ENCODE measurements at regions not wholly inside any gene's neighbourhood (a gene's known extent, or its start where the extent isn't known, plus 50 kb on each side); places are given as distances from the start of the nearest gene placed in this dataset.

DNA sequence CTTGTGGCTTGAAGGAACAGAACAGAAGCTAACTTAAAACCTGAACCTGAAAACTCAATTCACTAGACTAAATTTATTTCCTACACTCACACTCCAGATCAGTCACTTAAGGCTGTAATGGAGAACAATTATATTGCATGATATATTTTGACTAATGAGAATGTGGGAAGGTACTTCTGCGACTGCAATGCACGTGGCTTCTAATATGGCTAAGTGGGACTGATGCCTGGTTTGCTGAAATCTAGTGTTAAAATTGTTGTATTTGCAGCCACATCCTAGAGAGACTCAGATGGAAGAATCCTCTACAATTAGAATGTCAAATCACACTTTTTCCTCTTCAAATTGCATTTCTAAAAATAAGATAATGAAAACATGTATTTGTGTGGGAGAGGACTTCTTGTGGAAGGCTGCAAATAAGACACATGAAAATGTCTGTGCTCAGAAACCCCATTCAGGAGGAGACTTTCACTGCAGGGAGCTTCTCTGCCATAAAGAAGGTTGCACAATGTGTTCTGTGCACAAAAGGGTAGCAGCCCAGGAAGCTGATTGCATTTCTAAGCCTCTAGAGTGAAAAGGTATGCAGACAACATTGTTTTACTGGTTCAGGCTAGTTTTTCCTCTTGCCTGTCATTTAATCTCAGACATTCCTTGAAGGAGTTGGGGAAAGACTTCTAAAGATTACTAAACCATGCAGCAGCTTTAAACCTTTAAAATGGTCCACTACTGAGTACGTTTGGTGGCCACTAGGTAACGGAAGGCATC lies 224.3 kb downstream of the NEDD1 start:
- intact Hi-C loops (cut with micrococcal nuclease): no loop called here
- H3K9me3 Mint-ChIP-seq: no peaks in the 10 kb centered on the region
- no peak overlapping the region for H3K4me3 Mint-ChIP-seq
- peaks cover 2% of the 10 kb centered on the region for H3K27me3 Mint-ChIP-seq
- DNase-seq: no peak
- no peak overlapping the region for H3K27ac Mint-ChIP-seq
- no peaks in the 10 kb centered on the region for H3K4me1 Mint-ChIP-seq
- no peaks in the 10 kb centered on the region for H3K36me3 Mint-ChIP-seq (ENCODE audit: low read depth)

DNA sequence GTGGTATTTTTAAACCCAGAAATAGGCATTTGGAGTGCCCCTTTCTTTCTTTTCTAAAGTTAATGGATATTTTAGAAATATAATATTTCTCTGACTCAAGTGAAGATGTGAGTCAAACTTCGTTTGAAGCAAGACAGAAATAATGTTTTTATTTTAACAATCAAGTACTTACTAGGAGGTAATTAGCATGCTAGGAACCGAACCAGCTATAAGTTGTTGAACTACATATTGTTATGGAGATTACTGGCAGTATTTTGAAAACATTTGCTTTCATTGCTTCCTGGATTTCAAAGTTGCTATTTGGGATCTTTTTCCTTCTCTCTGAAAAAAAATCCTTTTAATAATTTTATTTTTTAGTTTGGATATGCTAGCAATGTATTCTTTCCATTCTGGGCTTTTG lies 225.2 kb downstream of the NEDD1 start:
- no peaks in the 10 kb centered on the region for H3K4me1 Mint-ChIP-seq
- peaks cover 2% of the 10 kb centered on the region for H3K27me3 Mint-ChIP-seq
- H3K36me3 Mint-ChIP-seq (ENCODE audit: low read depth): no peaks in the 10 kb centered on the region
- DNase-seq: no peak
- H3K4me3 Mint-ChIP-seq: no peak overlapping the region
- intact Hi-C loops (cut with micrococcal nuclease): no loop called here
- no peaks in the 10 kb centered on the region for H3K9me3 Mint-ChIP-seq
- H3K27ac Mint-ChIP-seq: no peak overlapping the region

DNA sequence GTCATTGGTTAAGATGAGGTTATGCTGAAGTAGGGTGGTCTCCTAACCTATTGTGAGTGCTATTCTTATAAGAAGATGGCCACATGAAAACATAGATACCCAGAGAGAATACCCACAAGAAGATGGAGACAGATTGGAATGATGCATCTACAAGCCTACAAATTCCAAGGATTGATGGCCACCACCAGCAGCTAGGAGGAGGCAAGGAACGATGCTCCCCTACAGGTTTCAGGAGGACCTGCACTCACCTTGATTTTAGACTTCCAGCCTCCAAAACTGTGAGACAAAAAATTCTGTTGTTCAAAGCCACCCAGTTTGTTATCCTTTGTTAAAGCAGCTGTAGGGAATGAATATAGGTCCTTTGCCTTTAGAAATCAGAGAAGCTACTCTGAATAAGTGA lies 227.4 kb downstream of the NEDD1 start:
- no peak overlapping the region for H3K27ac Mint-ChIP-seq
- intact Hi-C loops (cut with micrococcal nuclease): no loop called here
- H3K4me1 Mint-ChIP-seq: no peaks in the 10 kb centered on the region
- H3K4me3 Mint-ChIP-seq: no peak overlapping the region
- H3K9me3 Mint-ChIP-seq: no peaks in the 10 kb centered on the region
- peaks cover 2% of the 10 kb centered on the region for H3K27me3 Mint-ChIP-seq
- no peak for DNase-seq
- no peaks in the 10 kb centered on the region for H3K36me3 Mint-ChIP-seq (ENCODE audit: low read depth)

- Mint-ChIP-seq H3K4me1 (no peaks in the 10 kb centered on the region), H3K27ac (no peak overlapping the region), H3K27me3 (no peaks in the 10 kb centered on the region), H3K4me3 (no peak overlapping the region), H3K36me3 (ENCODE audit: low read depth) (no peaks in the 10 kb centered on the region), H3K9me3 (no peaks in the 10 kb centered on the region)
- intact Hi-C loops (cut with micrococcal nuclease): no loop called here
- no peak for DNase-seq
Observed at GRCh38 chr12:97140355-97140754, 233.3 kb downstream of the NEDD1 start.

DNA sequence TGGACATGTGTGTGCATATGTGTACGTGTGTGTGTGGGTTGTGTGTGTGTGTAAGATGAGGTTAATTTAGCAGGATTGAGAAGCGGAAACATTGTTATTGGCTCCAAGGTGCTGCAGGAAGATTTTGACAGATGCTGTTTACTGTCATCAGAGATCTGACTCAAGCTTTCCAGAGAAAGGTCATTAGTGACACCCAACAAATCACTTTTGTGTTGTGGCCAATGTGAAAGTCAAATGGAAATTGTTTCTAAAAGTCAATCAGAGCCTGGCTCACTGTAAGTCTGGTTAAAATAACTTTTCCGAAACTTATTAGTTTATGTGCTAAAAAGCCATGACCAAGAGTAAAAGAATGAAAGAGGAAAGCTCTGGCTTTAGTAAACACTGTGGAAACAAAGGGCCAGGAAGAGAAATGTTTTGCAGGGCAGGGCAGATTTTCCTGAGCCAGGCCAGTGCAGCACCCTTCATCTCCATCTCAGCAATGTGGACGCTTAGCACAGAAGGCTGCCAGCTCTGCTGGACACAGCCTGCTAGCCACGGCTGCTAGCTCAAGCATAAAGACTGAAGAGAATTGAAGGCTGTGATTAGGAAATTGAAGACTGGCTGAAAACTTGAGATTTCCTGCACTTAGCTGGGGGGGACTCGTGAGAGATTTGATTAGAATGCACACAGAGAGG lies 235.8 kb downstream of the NEDD1 start:
- Mint-ChIP-seq H3K9me3 (no peaks in the 10 kb centered on the region), H3K27ac (no peak overlapping the region), H3K27me3 (no peaks in the 10 kb centered on the region), H3K36me3 (ENCODE audit: low read depth) (no peaks in the 10 kb centered on the region), H3K4me1 (no peaks in the 10 kb centered on the region), H3K4me3 (no peak overlapping the region)
- no peak for DNase-seq
- intact Hi-C loops (cut with micrococcal nuclease): no loop called here

GRCh38 chr12:97148941-97149559 lies 242.0 kb downstream of the NEDD1 start:
- H3K9me3 Mint-ChIP-seq: no peaks in the 10 kb centered on the region
- peaks cover 2% of the 10 kb centered on the region for H3K27me3 Mint-ChIP-seq

GRCh38 chr12:97151481-97151880 lies 244.4 kb downstream of the NEDD1 start:
- intact Hi-C loops (cut with micrococcal nuclease): no loop called here
- H3K4me1 Mint-ChIP-seq: peaks cover 3% of the 10 kb centered on the region
- no peaks in the 10 kb centered on the region for H3K9me3 Mint-ChIP-seq
- no peaks in the 10 kb centered on the region for H3K36me3 Mint-ChIP-seq (ENCODE audit: low read depth)
- H3K4me3 Mint-ChIP-seq: no peak overlapping the region
- no peak overlapping the region for H3K27ac Mint-ChIP-seq
- DNase-seq: no peak
- H3K27me3 Mint-ChIP-seq: peaks cover 2% of the 10 kb centered on the region

More at GRCh38 chr12:97148941-97149559, 242.0 kb downstream of the NEDD1 start:
- Mint-ChIP-seq H3K36me3 (ENCODE audit: low read depth) (no peaks in the 10 kb centered on the region), H3K27ac (no peak overlapping the region), H3K4me3 (no peak overlapping the region), H3K4me1 (peaks cover 3% of the 10 kb centered on the region)
- DNase-seq: peak; percentile 84
- intact Hi-C loops (cut with micrococcal nuclease): loop anchor here (1.0 to 5.0 kb wide), 2 partner anchors 158 to 1248 kb away; no protein-coding TSS in a partner anchor

DNA sequence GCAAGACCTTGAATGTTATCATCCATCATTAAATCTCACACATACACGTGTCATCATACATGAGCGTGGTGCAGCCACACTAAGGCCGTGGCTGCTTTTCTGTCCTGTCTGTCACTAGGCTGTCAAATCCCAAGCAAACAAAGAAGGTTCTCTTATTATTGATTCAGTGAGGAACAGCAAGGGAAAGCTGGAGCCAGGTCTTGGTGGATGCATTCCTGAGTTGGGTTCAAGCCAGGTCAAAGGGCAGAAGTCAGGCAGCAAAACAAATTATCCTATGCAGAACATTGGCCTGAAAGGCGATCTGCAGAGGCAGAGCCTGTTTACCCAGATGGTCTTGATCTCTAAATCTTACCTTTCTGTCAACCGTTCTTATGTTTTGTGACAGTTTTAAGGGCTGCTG lies 252.3 kb downstream of the NEDD1 start:
- no peak for DNase-seq
- Mint-ChIP-seq H3K4me3 (no peak overlapping the region), H3K9me3 (no peaks in the 10 kb centered on the region), H3K27me3 (no peaks in the 10 kb centered on the region), H3K4me1 (no peaks in the 10 kb centered on the region), H3K27ac (no peak overlapping the region), H3K36me3 (ENCODE audit: low read depth) (no peaks in the 10 kb centered on the region)
- intact Hi-C loops (cut with micrococcal nuclease): no loop called here

- DNase-seq: no peak
- no peaks in the 10 kb centered on the region for H3K4me1 Mint-ChIP-seq
- H3K4me3 Mint-ChIP-seq: no peak overlapping the region
- intact Hi-C loops (cut with micrococcal nuclease): no loop called here
- H3K27ac Mint-ChIP-seq: no peak overlapping the region
- no peaks in the 10 kb centered on the region for H3K9me3 Mint-ChIP-seq
- H3K27me3 Mint-ChIP-seq: no peaks in the 10 kb centered on the region
- H3K36me3 Mint-ChIP-seq (ENCODE audit: low read depth): no peaks in the 10 kb centered on the region
Observed at GRCh38 chr12:97160277-97160676, 253.2 kb downstream of the NEDD1 start.

GRCh38 chr12:97162173-97162572 lies 255.1 kb downstream of the NEDD1 start:
- Mint-ChIP-seq H3K27me3 (no peaks in the 10 kb centered on the region), H3K4me3 (no peak overlapping the region), H3K36me3 (ENCODE audit: low read depth) (no peaks in the 10 kb centered on the region), H3K27ac (no peak overlapping the region), H3K4me1 (no peaks in the 10 kb centered on the region), H3K9me3 (no peaks in the 10 kb centered on the region)
- intact Hi-C loops (cut with micrococcal nuclease): no loop called here
- DNase-seq: no peak

DNA sequence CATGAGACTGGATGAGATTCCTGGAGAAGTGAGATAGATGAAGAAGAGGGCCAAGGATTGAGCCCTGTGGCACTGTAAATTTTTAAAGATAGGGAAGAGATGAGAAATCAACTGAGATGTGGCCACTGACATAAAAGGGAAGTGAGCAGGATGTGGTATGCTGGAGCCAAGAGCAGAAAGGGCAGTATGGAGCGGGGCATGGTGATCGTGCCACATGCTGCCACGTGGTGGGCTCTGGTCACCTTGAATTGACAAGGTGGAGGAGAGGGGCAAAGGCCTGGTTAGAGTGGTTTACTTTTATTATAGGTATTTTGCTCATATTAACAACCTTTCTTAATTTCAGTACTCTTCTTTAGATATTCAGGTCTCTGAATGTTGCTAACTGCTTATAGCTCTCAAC lies 257.9 kb downstream of the NEDD1 start:
- intact Hi-C loops (cut with micrococcal nuclease): no loop called here
- no peak overlapping the region for H3K27ac Mint-ChIP-seq

GRCh38 chr12:97167598-97167997 lies 260.5 kb downstream of the NEDD1 start:
- Mint-ChIP-seq H3K4me3 (no peak overlapping the region), H3K4me1 (no peaks in the 10 kb centered on the region), H3K27me3 (peaks cover 2% of the 10 kb centered on the region), H3K36me3 (ENCODE audit: low read depth) (no peaks in the 10 kb centered on the region), H3K9me3 (no peaks in the 10 kb centered on the region), H3K27ac (no peak overlapping the region)
- intact Hi-C loops (cut with micrococcal nuclease): no loop called here
- no peak for DNase-seq

More for the DNA sequence above, 257.9 kb downstream of the NEDD1 start:
- Mint-ChIP-seq H3K4me3 (no peak overlapping the region), H3K9me3 (no peaks in the 10 kb centered on the region), H3K27me3 (no peaks in the 10 kb centered on the region), H3K4me1 (no peaks in the 10 kb centered on the region), H3K36me3 (ENCODE audit: low read depth) (no peaks in the 10 kb centered on the region)
- no peak for DNase-seq

DNA sequence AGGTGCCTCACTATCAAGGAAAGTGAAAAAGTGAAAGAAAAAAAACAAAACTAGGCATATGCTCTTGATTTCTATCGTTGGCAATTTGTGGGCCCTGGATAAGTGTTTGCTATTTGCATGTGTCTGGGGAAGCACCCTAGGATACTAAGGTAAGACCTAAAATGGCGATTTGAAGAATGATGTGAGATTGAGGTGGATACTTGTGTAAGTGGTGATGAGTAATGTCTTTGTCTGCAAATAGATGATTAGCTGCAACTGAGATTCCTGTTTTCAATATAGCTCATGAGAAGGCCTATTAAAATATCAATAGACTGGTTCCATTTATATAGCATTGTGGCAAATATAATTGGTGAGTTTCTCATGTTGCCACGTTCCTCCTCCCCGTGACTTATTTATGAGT lies 261.7 kb downstream of the NEDD1 start:
- H3K27me3 Mint-ChIP-seq: peaks cover 2% of the 10 kb centered on the region
- no peaks in the 10 kb centered on the region for H3K9me3 Mint-ChIP-seq

DNA sequence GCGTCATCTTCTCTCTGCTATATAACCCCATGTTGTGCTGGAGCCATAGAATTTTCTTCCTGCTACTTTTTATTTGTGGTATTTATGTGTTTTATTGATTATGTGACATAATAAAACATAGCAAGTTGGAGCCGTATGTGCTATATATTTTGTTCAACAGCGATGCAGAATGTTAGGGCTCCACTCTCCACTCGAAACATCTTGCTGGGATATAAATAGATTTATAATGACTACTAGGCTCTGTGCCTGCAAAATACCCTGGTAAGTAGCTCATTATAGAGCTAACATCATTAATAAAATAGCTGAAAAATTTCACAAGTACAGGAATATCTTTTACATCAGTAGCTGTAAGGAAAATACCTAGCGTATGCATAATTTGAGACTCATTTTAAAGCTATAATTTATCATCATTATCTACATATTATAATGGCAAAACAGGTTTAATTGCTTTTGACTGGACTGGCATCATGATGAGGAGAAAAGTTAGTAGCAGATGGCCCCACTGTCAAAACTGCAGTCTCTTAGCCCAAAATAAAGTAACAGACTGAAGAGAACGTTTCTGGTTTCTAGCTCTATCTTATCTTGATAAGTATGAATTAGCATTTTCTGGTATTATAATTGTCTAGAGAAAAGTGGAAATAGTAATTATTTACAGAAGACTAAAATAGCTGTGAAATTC lies 263.0 kb downstream of the NEDD1 start:
- intact Hi-C loops (cut with micrococcal nuclease): no loop called here
- Mint-ChIP-seq H3K27me3 (peaks cover 2% of the 10 kb centered on the region), H3K4me3 (no peak overlapping the region), H3K36me3 (ENCODE audit: low read depth) (no peaks in the 10 kb centered on the region), H3K9me3 (no peaks in the 10 kb centered on the region), H3K27ac (no peak overlapping the region), H3K4me1 (no peaks in the 10 kb centered on the region)
- no peak for DNase-seq

More for the DNA sequence above, 261.7 kb downstream of the NEDD1 start:
- Mint-ChIP-seq H3K36me3 (ENCODE audit: low read depth) (no peaks in the 10 kb centered on the region), H3K27ac (no peak overlapping the region), H3K4me3 (no peak overlapping the region), H3K4me1 (no peaks in the 10 kb centered on the region)
- intact Hi-C loops (cut with micrococcal nuclease): no loop called here
- no peak for DNase-seq
